Natural killer cell (primary cell): ENCODE measurements at regions not wholly inside any gene's neighbourhood (a gene's known extent, or its start where the extent isn't known, plus 50 kb on each side); places are given as distances from the start of the nearest gene placed in this dataset.

Source experiments
- ATAC-seq, 3 donors: fragments of 150-1000 bp in 2 of 3; fragments of 200-7000 bp in 1 of 3; cut with Tn5 transposase; 1 replicate in 1 of 3; 2 replicates in 2 of 3; pipeline ENCODE4 v1.10.0; 2021; ENCODE audit warnings: mild to moderate bottlenecking in 2 of 3, moderate library complexity in 2 of 3
- DNase-seq, 2 donors: peaks; one replicate each; pipeline versions ENCODE4 v3.0.0 to v3.0.0-alpha.2; 2013 to 2021; ENCODE audit warnings: mixed read lengths in 1 of 2
- H3K27ac ChIP-seq: one replicate; pipeline ENCODE4 v1.5.1; 2013; ENCODE audit warnings: mild to moderate bottlenecking, low read length
- H3K27me3 ChIP-seq: one replicate; pipeline ENCODE4 v1.6.1; 2013; ENCODE audit warnings: low read length; ENCODE audit not compliant: control insufficient read depth, insufficient read depth
- H3K36me3 ChIP-seq: one replicate; pipeline ENCODE4 v1.6.1; 2013; ENCODE audit warnings: low read length; ENCODE audit not compliant: control insufficient read depth, insufficient read depth
- H3K4me1 ChIP-seq: one replicate; pipeline ENCODE4 v1.6.1; 2013; ENCODE audit warnings: low read length; ENCODE audit not compliant: control insufficient read depth, insufficient read depth
- H3K4me3 ChIP-seq: one replicate; pipeline ENCODE4 v1.5.1; 2013; ENCODE audit warnings: low read length
- H3K9me3 ChIP-seq: one replicate; pipeline ENCODE4 v1.6.1; 2013; ENCODE audit warnings: low read length; ENCODE audit not compliant: control insufficient read depth, insufficient read depth
- H3K27ac Mint-ChIP-seq, 2 donors: one replicate each; pipeline ENCODE4 v1.8.0; 2022; ENCODE audit warnings: mild to moderate bottlenecking in 2 of 2, mixed read lengths in 2 of 2, moderate library complexity in 1 of 2
- H3K27me3 Mint-ChIP-seq, 2 donors: one replicate each; pipeline ENCODE4 v1.8.0; 2022; ENCODE audit warnings: low read depth in 2 of 2, mixed read lengths in 2 of 2
- H3K36me3 Mint-ChIP-seq: one replicate; pipeline ENCODE4 v1.8.0; 2022; ENCODE audit warnings: mixed read lengths
- H3K4me1 Mint-ChIP-seq, 2 donors: one replicate each; pipeline ENCODE4 v1.8.0; 2022; ENCODE audit warnings: mixed read lengths in 2 of 2
- H3K4me3 Mint-ChIP-seq: one replicate; pipeline ENCODE4 v1.8.0; 2022; ENCODE audit warnings: mild to moderate bottlenecking, moderate library complexity, mixed read lengths
- H3K9me3 Mint-ChIP-seq, 2 donors: one replicate each; pipeline ENCODE4 v1.8.0; 2022; ENCODE audit warnings: mixed read lengths in 2 of 2
- CTCF ChIP-seq: fragments of 200-600 bp; IDR thresholded peaks from one replicate; pipeline ENCODE4 v1.8.0; 2022; ENCODE audit warnings: antibody characterized with exemption
- WGBS: methylation state at CpG from one replicate; pipeline ENCODE4 v1.1.7; 2013; ENCODE audit warnings: missing lambda C conversion rate; ENCODE audit not compliant: insufficient coverage; 5-methylcytosine and 5-hydroxymethylcytosine counted together
- intact Hi-C: fragments of 100-400 bp; cut with micrococcal nuclease; formaldehyde crosslinking; loops from one replicate; pipeline ENCODE4 v1.14.2; 2022

DNA sequence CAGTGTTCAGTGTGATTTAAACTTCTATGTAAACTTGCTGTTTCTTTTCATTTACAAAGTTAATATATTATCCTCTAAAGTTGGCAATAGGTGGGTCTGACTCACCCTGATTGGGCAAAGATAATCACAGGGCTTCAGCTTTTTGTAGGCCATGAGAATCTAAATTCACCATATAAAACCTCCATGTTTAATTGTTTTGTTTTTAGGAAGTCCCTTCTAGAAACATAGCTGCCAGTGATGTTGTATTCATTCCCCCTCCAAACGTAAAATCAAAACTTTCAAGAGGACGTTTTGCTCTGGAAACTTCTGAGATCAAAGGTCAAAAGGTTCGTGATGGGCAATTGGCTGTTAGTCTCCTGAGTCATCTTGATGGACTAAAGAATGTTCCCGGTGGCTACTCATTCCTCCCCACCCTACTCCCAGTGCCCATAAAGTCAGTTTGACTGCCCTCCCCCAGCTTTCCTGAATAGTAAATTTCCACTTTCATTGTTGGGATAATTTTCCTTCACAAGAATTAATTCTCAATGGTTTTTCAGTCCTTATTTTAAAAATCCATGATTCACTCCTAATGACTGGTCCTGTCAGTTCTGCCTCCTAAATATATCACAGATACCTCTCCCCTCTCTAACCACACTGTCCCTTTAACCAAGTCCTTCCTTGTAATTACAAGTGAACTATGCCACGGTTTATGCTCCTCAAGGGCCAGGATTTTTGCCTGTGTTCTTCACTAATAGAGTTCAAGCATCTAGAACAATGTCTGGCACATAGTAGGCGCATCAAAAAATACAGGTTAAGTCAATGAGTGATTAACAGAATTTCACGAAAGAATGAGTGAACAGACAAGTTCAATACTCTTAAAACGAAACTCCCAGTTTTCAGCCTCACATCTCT, 164.4 kb upstream of the VRK2 start:
- no peaks in the 10 kb centered on the region for H3K4me1 Mint-ChIP-seq
- no peaks in the 10 kb centered on the region for H3K9me3 Mint-ChIP-seq
- H3K27me3 Mint-ChIP-seq = no peaks in the 10 kb centered on the region
- no peaks in the 10 kb centered on the region for H3K9me3 ChIP-seq
- no peaks in the 10 kb centered on the region for H3K36me3 ChIP-seq
- no peak overlapping the region for H3K27ac ChIP-seq
- ATAC-seq (no peak), DNase-seq (no peak)
- intact Hi-C loops = no loop called here
- H3K4me3 ChIP-seq = no peak overlapping the region
- no peaks in the 10 kb centered on the region for H3K36me3 Mint-ChIP-seq
- WGBS = 89% methylated on average over 8 of the region's 8 CpGs
- H3K4me1 ChIP-seq = no peaks in the 10 kb centered on the region
- no peaks in the 10 kb centered on the region for H3K27me3 ChIP-seq
- H3K4me3 Mint-ChIP-seq = no peak overlapping the region
- no peak for TF ChIP-seq CTCF
- no peak overlapping the region for H3K27ac Mint-ChIP-seq

- Mint-ChIP-seq H3K27me3 (no peaks in the 10 kb centered on the region), H3K4me3 (no peak overlapping the region), H3K4me1 (peaks cover under 1 to 1% of the 10 kb centered on the region in 2 donors), H3K27ac (no peak overlapping the region), H3K36me3 (no peaks in the 10 kb centered on the region), H3K9me3 (no peaks in the 10 kb centered on the region)
- Histone ChIP-seq H3K27ac (no peak overlapping the region), H3K9me3 (no peaks in the 10 kb centered on the region), H3K27me3 (no peaks in the 10 kb centered on the region), H3K4me1 (no peaks in the 10 kb centered on the region), H3K36me3 (no peaks in the 10 kb centered on the region), H3K4me3 (no peak overlapping the region)
- 89% methylated on average over 4 of the region's 5 CpGs for WGBS
- no peak for DNase-seq
- intact Hi-C loops = no loop called here
- ATAC-seq = no peak
- TF ChIP-seq CTCF = no peak
These were observed 163.6 kb upstream of the VRK2 start for GRCh38 chr2:57882895-57883515.

DNA sequence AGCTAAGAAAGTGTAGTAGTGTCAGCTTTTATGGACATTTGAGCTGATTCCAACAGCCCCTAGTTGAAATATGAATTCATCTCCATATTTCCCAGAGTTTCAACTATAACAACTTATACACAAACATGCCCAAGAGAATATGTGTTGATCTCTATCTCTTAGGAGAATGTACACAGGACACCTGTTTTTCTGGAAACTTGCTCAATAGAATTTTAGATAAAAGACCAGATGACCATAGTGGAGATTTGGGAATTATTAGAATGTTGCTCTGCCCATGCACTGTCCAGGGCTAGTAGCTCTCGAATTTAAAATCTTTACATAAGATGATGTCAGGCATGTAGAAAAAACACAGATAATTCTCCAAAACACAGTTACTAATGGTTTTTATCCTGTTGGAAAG, 162.3 kb upstream of the VRK2 start:
- no peaks in the 10 kb centered on the region for H3K4me1 ChIP-seq
- DNase-seq (no peak), ATAC-seq (no peak)
- H3K27me3 Mint-ChIP-seq = no peaks in the 10 kb centered on the region
- H3K27me3 ChIP-seq = no peaks in the 10 kb centered on the region
- no peak overlapping the region for H3K27ac ChIP-seq
- TF ChIP-seq CTCF = no peak
- no peaks in the 10 kb centered on the region for H3K9me3 ChIP-seq
- no CpG with 5 or more reads among the region's 1 CpG for WGBS
- intact Hi-C loops = no loop called here
- H3K9me3 Mint-ChIP-seq = no peaks in the 10 kb centered on the region
- H3K36me3 Mint-ChIP-seq = no peaks in the 10 kb centered on the region
- no peaks in the 10 kb centered on the region for H3K36me3 ChIP-seq
- no peak overlapping the region for H3K4me3 ChIP-seq
- H3K27ac Mint-ChIP-seq = no peak overlapping the region
- H3K4me1 Mint-ChIP-seq = peaks cover 6 to 8% of the 10 kb centered on the region in 2 donors
- no peak overlapping the region for H3K4me3 Mint-ChIP-seq
